GM12874 (cell line): ENCODE measurements at regions not wholly inside any gene's neighbourhood (a gene's known extent, or its start where the extent isn't known, plus 50 kb on each side); places are given as distances from the start of the nearest gene placed in this dataset.

ENCODE experiments used
- TF ChIP-seq, protein P1 (sequence below): IDR thresholded peaks from 2 replicates; pipeline ENCODE4 v1.5.1; 2011; ENCODE audit warnings: low read depth, mild to moderate bottlenecking, control low read depth, low read length, moderate library complexity; ENCODE audit not compliant: insufficient read depth

GRCh38 chr3:104150724-104151123 is 1216.0 kb upstream of the ALCAM start:
- TF ChIP-seq, protein P1, sequence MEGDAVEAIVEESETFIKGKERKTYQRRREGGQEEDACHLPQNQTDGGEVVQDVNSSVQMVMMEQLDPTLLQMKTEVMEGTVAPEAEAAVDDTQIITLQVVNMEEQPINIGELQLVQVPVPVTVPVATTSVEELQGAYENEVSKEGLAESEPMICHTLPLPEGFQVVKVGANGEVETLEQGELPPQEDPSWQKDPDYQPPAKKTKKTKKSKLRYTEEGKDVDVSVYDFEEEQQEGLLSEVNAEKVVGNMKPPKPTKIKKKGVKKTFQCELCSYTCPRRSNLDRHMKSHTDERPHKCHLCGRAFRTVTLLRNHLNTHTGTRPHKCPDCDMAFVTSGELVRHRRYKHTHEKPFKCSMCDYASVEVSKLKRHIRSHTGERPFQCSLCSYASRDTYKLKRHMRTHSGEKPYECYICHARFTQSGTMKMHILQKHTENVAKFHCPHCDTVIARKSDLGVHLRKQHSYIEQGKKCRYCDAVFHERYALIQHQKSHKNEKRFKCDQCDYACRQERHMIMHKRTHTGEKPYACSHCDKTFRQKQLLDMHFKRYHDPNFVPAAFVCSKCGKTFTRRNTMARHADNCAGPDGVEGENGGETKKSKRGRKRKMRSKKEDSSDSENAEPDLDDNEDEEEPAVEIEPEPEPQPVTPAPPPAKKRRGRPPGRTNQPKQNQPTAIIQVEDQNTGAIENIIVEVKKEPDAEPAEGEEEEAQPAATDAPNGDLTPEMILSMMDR: no peak

- TF ChIP-seq, protein P1: no peak
Observed at GRCh38 chr3:104154896-104155295, 1211.8 kb upstream of the ALCAM start.

GRCh38 chr3:104165866-104166265 is 1200.8 kb upstream of the ALCAM start:
- TF ChIP-seq, protein P1: no peak

DNA sequence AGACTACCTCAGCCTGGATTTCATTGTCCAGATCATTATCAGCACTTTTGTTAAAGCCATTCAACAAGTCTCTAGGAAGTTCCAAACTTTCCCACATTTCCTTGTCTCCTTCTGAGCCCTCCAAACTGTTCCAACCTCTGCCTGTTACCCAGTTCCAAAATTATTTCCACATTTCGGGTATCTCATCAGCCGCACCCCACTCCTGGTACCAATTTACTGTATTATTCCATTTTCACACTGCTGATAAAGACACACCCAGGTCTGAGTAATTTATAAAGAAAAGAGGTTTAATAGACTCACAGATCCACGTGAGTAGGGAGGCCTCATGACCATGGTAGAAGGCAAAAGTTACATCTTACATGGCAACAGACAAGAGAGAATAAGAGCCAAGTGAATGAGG is 1198.3 kb upstream of the ALCAM start:
- TF ChIP-seq, protein P1: no peak

- TF ChIP-seq, protein P1: no peak
Observed at GRCh38 chr3:104175696-104176095, 1191.0 kb upstream of the ALCAM start.

DNA sequence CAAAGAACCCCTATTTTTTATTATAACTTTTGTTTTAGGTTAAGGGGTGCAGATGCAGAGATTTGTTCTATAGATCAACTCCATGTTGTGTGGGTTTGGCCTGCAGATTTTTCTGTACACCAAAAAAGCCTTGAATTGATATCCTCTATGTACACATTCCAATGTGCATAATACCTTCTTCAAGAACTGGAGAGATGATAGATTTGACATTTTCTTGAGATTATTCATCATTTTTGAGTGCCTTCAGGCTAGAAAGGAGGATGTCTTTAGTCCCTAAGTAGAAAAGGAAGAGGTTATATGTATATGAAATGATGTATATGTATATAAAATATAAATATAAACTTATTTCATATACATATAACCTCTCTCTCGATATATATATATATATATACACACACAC is 1190.0 kb upstream of the ALCAM start:
- TF ChIP-seq, protein P1: no peak

- TF ChIP-seq, protein P1: no peak
Observed at GRCh38 chr3:104178680-104179079, 1188.0 kb upstream of the ALCAM start.

DNA sequence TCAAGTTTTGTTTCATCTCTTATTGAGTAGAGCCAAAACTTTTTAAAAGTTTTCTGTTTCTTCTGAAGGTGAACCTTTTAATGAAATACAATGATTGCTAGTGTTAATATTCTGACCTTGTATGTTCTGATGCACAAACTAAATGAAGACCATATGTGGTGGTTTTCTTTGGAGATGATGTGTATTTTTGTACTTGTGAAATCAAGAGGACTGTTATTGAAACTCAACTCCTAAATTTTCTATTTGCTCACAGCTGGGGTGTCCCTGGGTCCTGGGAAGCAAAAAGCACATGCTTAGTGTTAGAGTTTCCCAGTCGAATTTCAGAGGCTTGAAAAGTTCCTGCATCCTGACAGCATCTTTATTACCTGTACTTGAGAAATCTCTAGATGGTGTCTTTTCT is 1185.8 kb upstream of the ALCAM start:
- TF ChIP-seq, protein P1: no peak
